22Rv1 (cell line): ENCODE measurements at regions not wholly inside any gene's neighbourhood (a gene's known extent, or its start where the extent isn't known, plus 50 kb on each side); places are given as distances from the start of the nearest gene placed in this dataset.

ENCODE experiments used
- H3K27ac ChIP-seq: fragments of 450-650 bp; 2 replicates; pipeline ENCODE4 v1.5.1; 2017
- ZFX ChIP-seq: fragments of 450-650 bp; IDR thresholded peaks from 2 replicates; pipeline ENCODE4 v1.6.1; 2017; ENCODE audit warnings: antibody characterized with exemption, borderline replicate concordance
- TF ChIP-seq, protein P1 (sequence below): fragments of 450-650 bp; IDR thresholded peaks from 2 replicates; pipeline ENCODE4 v1.5.1; 2017; ENCODE audit warnings: mild to moderate bottlenecking

- TF ChIP-seq, protein P1, sequence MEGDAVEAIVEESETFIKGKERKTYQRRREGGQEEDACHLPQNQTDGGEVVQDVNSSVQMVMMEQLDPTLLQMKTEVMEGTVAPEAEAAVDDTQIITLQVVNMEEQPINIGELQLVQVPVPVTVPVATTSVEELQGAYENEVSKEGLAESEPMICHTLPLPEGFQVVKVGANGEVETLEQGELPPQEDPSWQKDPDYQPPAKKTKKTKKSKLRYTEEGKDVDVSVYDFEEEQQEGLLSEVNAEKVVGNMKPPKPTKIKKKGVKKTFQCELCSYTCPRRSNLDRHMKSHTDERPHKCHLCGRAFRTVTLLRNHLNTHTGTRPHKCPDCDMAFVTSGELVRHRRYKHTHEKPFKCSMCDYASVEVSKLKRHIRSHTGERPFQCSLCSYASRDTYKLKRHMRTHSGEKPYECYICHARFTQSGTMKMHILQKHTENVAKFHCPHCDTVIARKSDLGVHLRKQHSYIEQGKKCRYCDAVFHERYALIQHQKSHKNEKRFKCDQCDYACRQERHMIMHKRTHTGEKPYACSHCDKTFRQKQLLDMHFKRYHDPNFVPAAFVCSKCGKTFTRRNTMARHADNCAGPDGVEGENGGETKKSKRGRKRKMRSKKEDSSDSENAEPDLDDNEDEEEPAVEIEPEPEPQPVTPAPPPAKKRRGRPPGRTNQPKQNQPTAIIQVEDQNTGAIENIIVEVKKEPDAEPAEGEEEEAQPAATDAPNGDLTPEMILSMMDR, result no peak
- no peak for TF ChIP-seq ZFX
- H3K27ac ChIP-seq, result no peak overlapping the region
These were observed 115.2 kb upstream of the SIX2 start for GRCh38 chr2:45124456-45124855.

- no peak overlapping the region for H3K27ac ChIP-seq
- TF ChIP-seq, protein P1, result no peak
- TF ChIP-seq ZFX, result no peak
These were observed 114.4 kb upstream of the SIX2 start for GRCh38 chr2:45123521-45124191.

GRCh38 chr2:45123065-45123464 lies 113.8 kb upstream of the SIX2 start:
- TF ChIP-seq, protein P1, result no peak
- no peak for TF ChIP-seq ZFX
- H3K27ac ChIP-seq, result no peak overlapping the region

DNA sequence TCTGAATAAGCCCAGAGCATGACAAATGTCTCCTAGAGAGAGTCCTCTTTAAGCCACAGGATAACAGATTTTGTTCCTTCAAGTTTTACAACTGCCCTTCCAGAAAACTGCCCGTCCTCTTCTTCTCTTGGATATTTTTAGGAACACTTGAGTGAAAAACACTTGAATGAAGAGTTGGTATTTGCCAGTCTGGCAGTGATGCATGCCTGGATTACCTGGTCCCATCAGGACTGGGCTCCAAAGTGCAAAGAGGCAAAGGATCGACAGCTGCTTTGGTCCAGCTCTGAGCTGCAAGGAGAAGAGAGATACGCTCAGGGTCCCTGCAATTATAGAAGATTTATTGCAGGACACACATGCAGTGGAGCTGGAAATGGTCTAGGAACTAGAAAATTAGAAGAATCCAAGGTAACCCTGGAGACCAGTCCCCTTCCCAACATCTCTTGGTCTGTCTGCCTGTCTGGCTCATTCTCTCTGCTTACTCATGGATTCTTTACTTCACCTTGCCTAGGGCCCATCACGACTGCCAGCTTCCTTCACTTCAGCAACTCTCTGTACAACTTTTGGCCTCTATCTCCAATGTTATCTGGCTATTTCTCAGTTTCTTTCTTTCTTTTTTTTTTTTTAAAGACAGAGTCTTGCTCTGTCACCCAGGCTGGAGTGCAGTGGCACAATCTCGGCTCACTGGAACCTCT lies 112.1 kb upstream of the SIX2 start:
- no peak for TF ChIP-seq ZFX
- TF ChIP-seq, protein P1, result no peak
- H3K27ac ChIP-seq, result no peak overlapping the region

- no peak for TF ChIP-seq ZFX
- TF ChIP-seq, protein P1, result no peak
- no peak overlapping the region for H3K27ac ChIP-seq
These were observed 111.3 kb upstream of the SIX2 start for GRCh38 chr2:45120546-45120945.

DNA sequence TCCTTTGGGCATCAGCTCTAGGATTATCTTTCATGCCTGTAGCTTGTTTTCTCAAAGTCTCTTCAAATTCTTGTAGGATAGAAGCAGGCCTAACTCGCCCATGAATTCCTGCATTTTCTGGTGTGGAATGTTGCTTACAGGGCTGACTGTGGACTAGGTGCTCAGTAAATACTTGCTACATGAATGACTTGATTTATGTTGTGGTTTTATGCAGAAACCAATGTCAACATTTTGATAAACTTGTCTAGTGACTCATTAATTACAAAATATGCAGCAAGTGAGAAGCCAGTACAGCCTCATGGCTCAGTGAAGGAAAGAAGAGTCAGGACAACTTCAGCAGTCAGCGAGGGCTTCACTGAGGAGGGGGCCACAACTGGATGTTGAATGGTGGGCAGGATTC lies 110.6 kb upstream of the SIX2 start:
- H3K27ac ChIP-seq, result no peak overlapping the region
- no peak for TF ChIP-seq ZFX
- TF ChIP-seq, protein P1, result no peak

GRCh38 chr2:45119038-45119437 lies 109.8 kb upstream of the SIX2 start:
- no peak overlapping the region for H3K27ac ChIP-seq
- TF ChIP-seq, protein P1, result no peak
- TF ChIP-seq ZFX, result no peak
